Natural killer cell treated with Interleukin-12 subunit alpha and Interleukin-12 subunit beta and Interleukin-15 and Interleukin-18, amount 100 ng/mL, for 72 hours (primary cell): ENCODE measurements at regions not wholly inside any gene's neighbourhood (a gene's known extent, or its start where the extent isn't known, plus 50 kb on each side); places are given as distances from the start of the nearest gene placed in this dataset.

Experiments
- ATAC-seq, 2 donors: fragments of 150-1000 bp; cut with Tn5 transposase in 1 of 2; sonication (Bioruptor Pico), chemical (Tn5 transposase) in 1 of 2; 2 replicates each; pipeline ENCODE4 v1.10.0; 2021
- DNase-seq: peaks from one replicate; pipeline ENCODE4 v3.0.0; 2022; ENCODE audit warnings: low spot score
- H3K27ac Mint-ChIP-seq, 2 donors: 1 replicate in 1 of 2; 2 replicates in 1 of 2; pipeline ENCODE4 v1.8.0; 2022; ENCODE audit warnings: mixed read lengths in 2 of 2, mild to moderate bottlenecking in 1 of 2, moderate library complexity in 1 of 2
- H3K27me3 Mint-ChIP-seq, 2 donors: 1 replicate in 1 of 2; 2 replicates in 1 of 2; pipeline ENCODE4 v1.8.0; 2022; ENCODE audit warnings: mixed read lengths in 2 of 2
- H3K36me3 Mint-ChIP-seq: one replicate; pipeline ENCODE4 v1.8.0; 2022; ENCODE audit warnings: mixed read lengths
- H3K4me1 Mint-ChIP-seq, 2 donors: 1 replicate in 1 of 2; 2 replicates in 1 of 2; pipeline ENCODE4 v1.8.0; 2022; ENCODE audit warnings: low read depth in 2 of 2, mixed read lengths in 2 of 2, mild to moderate bottlenecking in 1 of 2
- H3K4me3 Mint-ChIP-seq: one replicate; pipeline ENCODE4 v1.8.0; 2022; ENCODE audit warnings: mixed read lengths
- H3K9me3 Mint-ChIP-seq: 2 replicates; pipeline ENCODE4 v1.8.0; 2022; ENCODE audit warnings: mixed read lengths

- Mint-ChIP-seq H3K27ac (no peak overlapping the region), H3K36me3 (no peaks in the 10 kb centered on the region), H3K4me3 (no peak overlapping the region), H3K27me3 (no peaks in the 10 kb centered on the region), H3K4me1 (no peaks in the 10 kb centered on the region), H3K9me3 (peaks cover 10% of the 10 kb centered on the region)
- DNase-seq (no peak), ATAC-seq (no peak)
Observed at GRCh38 chr18:33960417-33960816, 264.3 kb downstream of the NOL4 start.

GRCh38 chr18:33959609-33960008 lies 265.1 kb downstream of the NOL4 start:
- Mint-ChIP-seq H3K4me1 (no peaks in the 10 kb centered on the region), H3K27me3 (no peaks in the 10 kb centered on the region), H3K4me3 (no peak overlapping the region), H3K27ac (no peak overlapping the region), H3K36me3 (no peaks in the 10 kb centered on the region), H3K9me3 (peaks cover 10% of the 10 kb centered on the region)
- DNase-seq, result no peak
- ATAC-seq, result no peak

GRCh38 chr18:33957707-33958106 lies 267.0 kb downstream of the NOL4 start:
- no peak for ATAC-seq
- Mint-ChIP-seq H3K4me3 (no peak overlapping the region), H3K9me3 (peaks cover 12% of the 10 kb centered on the region), H3K4me1 (no peaks in the 10 kb centered on the region), H3K27ac (no peak overlapping the region), H3K27me3 (no peaks in the 10 kb centered on the region), H3K36me3 (no peaks in the 10 kb centered on the region)
- DNase-seq, result no peak

- Mint-ChIP-seq H3K4me3 (no peak overlapping the region), H3K4me1 (no peaks in the 10 kb centered on the region), H3K36me3 (no peaks in the 10 kb centered on the region), H3K9me3 (peaks cover 6% of the 10 kb centered on the region), H3K27me3 (no peaks in the 10 kb centered on the region), H3K27ac (no peak overlapping the region)
- DNase-seq (no peak), ATAC-seq (no peak)
Observed at GRCh38 chr18:33951031-33951430, 273.7 kb downstream of the NOL4 start.

- H3K4me1 Mint-ChIP-seq, result no peaks in the 10 kb centered on the region
- H3K36me3 Mint-ChIP-seq, result no peaks in the 10 kb centered on the region
- H3K4me3 Mint-ChIP-seq, result no peak overlapping the region
- no peak overlapping the region for H3K27ac Mint-ChIP-seq
- ATAC-seq, result no peak
- H3K27me3 Mint-ChIP-seq, result no peaks in the 10 kb centered on the region
- no peak for DNase-seq
- H3K9me3 Mint-ChIP-seq, result peaks cover 2% of the 10 kb centered on the region
Observed at GRCh38 chr18:33946336-33946735, 278.4 kb downstream of the NOL4 start.

- Mint-ChIP-seq H3K4me1 (no peaks in the 10 kb centered on the region), H3K27me3 (no peaks in the 10 kb centered on the region), H3K27ac (no peak overlapping the region), H3K36me3 (no peaks in the 10 kb centered on the region), H3K9me3 (peaks cover 9% of the 10 kb centered on the region), H3K4me3 (no peak overlapping the region)
- no peak for ATAC-seq
- no peak for DNase-seq
Observed at GRCh38 chr18:33944493-33944892, 280.2 kb downstream of the NOL4 start.

GRCh38 chr18:33937270-33937816 lies 287.4 kb downstream of the NOL4 start:
- ATAC-seq (no peak), DNase-seq (no peak)
- H3K27ac Mint-ChIP-seq, result no peak overlapping the region
- H3K4me3 Mint-ChIP-seq, result no peak overlapping the region
- no peaks in the 10 kb centered on the region for H3K27me3 Mint-ChIP-seq
- H3K36me3 Mint-ChIP-seq, result no peaks in the 10 kb centered on the region
- H3K9me3 Mint-ChIP-seq, result peaks cover 21% of the 10 kb centered on the region
- H3K4me1 Mint-ChIP-seq, result no peaks in the 10 kb centered on the region

- Mint-ChIP-seq H3K9me3 (peaks cover 12% of the 10 kb centered on the region), H3K36me3 (no peaks in the 10 kb centered on the region), H3K27ac (no peak overlapping the region), H3K27me3 (no peaks in the 10 kb centered on the region), H3K4me3 (no peak overlapping the region), H3K4me1 (no peaks in the 10 kb centered on the region)
- DNase-seq (no peak), ATAC-seq (no peak)
Observed at GRCh38 chr18:33934258-33934657, 290.5 kb downstream of the NOL4 start.

GRCh38 chr18:33928231-33928630 lies 296.5 kb downstream of the NOL4 start:
- H3K4me1 Mint-ChIP-seq, result no peaks in the 10 kb centered on the region
- H3K27me3 Mint-ChIP-seq, result no peaks in the 10 kb centered on the region
- no peak overlapping the region for H3K27ac Mint-ChIP-seq
- no peaks in the 10 kb centered on the region for H3K36me3 Mint-ChIP-seq
- DNase-seq, result no peak
- H3K9me3 Mint-ChIP-seq, result peaks cover 13% of the 10 kb centered on the region
- no peak for ATAC-seq
- H3K4me3 Mint-ChIP-seq, result no peak overlapping the region

- no peaks in the 10 kb centered on the region for H3K4me1 Mint-ChIP-seq
- H3K4me3 Mint-ChIP-seq, result no peak overlapping the region
- H3K27ac Mint-ChIP-seq, result no peak overlapping the region
- no peak for ATAC-seq
- H3K27me3 Mint-ChIP-seq, result no peaks in the 10 kb centered on the region
- peaks cover 20% of the 10 kb centered on the region for H3K9me3 Mint-ChIP-seq
- DNase-seq, result no peak
- H3K36me3 Mint-ChIP-seq, result no peaks in the 10 kb centered on the region
Observed at GRCh38 chr18:33924576-33924975, 300.1 kb downstream of the NOL4 start.

GRCh38 chr18:33923980-33924379 lies 300.7 kb downstream of the NOL4 start:
- ATAC-seq, result no peak
- H3K4me3 Mint-ChIP-seq, result no peak overlapping the region
- no peaks in the 10 kb centered on the region for H3K27me3 Mint-ChIP-seq
- DNase-seq, result no peak
- no peaks in the 10 kb centered on the region for H3K4me1 Mint-ChIP-seq
- peaks cover 17% of the 10 kb centered on the region for H3K9me3 Mint-ChIP-seq
- no peak overlapping the region for H3K27ac Mint-ChIP-seq
- no peaks in the 10 kb centered on the region for H3K36me3 Mint-ChIP-seq

GRCh38 chr18:33918571-33918970 lies 306.1 kb downstream of the NOL4 start:
- no peak for DNase-seq
- no peaks in the 10 kb centered on the region for H3K27me3 Mint-ChIP-seq
- peaks cover 9% of the 10 kb centered on the region for H3K36me3 Mint-ChIP-seq
- no peak overlapping the region for H3K4me3 Mint-ChIP-seq
- H3K27ac Mint-ChIP-seq, result no peak overlapping the region
- H3K9me3 Mint-ChIP-seq, result peaks cover 21% of the 10 kb centered on the region
- no peaks in the 10 kb centered on the region for H3K4me1 Mint-ChIP-seq
- ATAC-seq, result no peak

GRCh38 chr18:33916200-33916599 lies 308.5 kb downstream of the NOL4 start:
- Mint-ChIP-seq H3K4me3 (no peak overlapping the region), H3K36me3 (peaks cover 9% of the 10 kb centered on the region), H3K9me3 (peaks cover 23% of the 10 kb centered on the region), H3K27ac (no peak overlapping the region), H3K4me1 (no peaks in the 10 kb centered on the region), H3K27me3 (no peaks in the 10 kb centered on the region)
- DNase-seq (no peak), ATAC-seq (no peak)

- Mint-ChIP-seq H3K27ac (no peak overlapping the region), H3K4me3 (no peak overlapping the region), H3K27me3 (no peaks in the 10 kb centered on the region), H3K4me1 (no peaks in the 10 kb centered on the region), H3K9me3 (peaks cover 25% of the 10 kb centered on the region), H3K36me3 (peaks cover 9% of the 10 kb centered on the region)
- ATAC-seq (no peak), DNase-seq (no peak)
Observed at GRCh38 chr18:33914399-33914798, 310.3 kb downstream of the NOL4 start.

- Mint-ChIP-seq H3K36me3 (no peaks in the 10 kb centered on the region), H3K27me3 (no peaks in the 10 kb centered on the region), H3K27ac (no peak overlapping the region), H3K9me3 (peaks cover 22% of the 10 kb centered on the region), H3K4me3 (no peak overlapping the region), H3K4me1 (no peaks in the 10 kb centered on the region)
- no peak for DNase-seq
- ATAC-seq, result no peak
Observed at GRCh38 chr18:33906046-33906445, 318.7 kb downstream of the NOL4 start.
